HCT116 (cell line): ENCODE measurements at regions not wholly inside any gene's neighbourhood (a gene's known extent, or its start where the extent isn't known, plus 50 kb on each side); places are given as distances from the start of the nearest gene placed in this dataset.
"Not testable (repeated sequence)": the region's sequence is repeated elsewhere in the genome, so short reads cannot be mapped to it uniquely, and the experiment has no call there.

Experiments
- ATAC-seq: fragments of 200-7000 bp; cut with Tn5 transposase; 2 replicates; pipeline ENCODE4 v1.9.1; 2020; ENCODE audit warnings: mild to moderate bottlenecking, moderate library complexity
- BruUV-seq: library from RNA; stranded (reverse); fragments of 400-500 nt; replicated peaks from 2 replicates; lab custom pipeline; 2021; lab: Mats Ljungman, UMichigan
- CTCF ChIA-PET: fragments of 300-600 bp; sonication (Branson Sonifier 250); formaldehyde crosslinking; loops from one replicate; lab custom pipeline; 2021; ENCODE audit warnings: antibody characterized with exemption; lab: Charles Lee
- POLR2A ChIA-PET: fragments of 300-600, 350-600 bp; sonication (Branson Sonifier 250); formaldehyde crosslinking; loops from one replicate; lab custom pipeline; 2021; ENCODE audit warnings: antibody characterized with exemption; lab: Charles Lee
- RAD21 ChIA-PET, 2 experiments: fragments of 300-600 bp; sonication (Branson Sonifier 250); formaldehyde crosslinking; loops; one replicate each; lab custom pipeline; 2023; ENCODE audit warnings: low total read pairs in 2 of 2; ENCODE audit not compliant: uncharacterized antibody in 2 of 2, unreplicated experiment in 2 of 2, low non-redundant PET in 1 of 2; lab: Charles Lee
- DNase-seq: peaks from one replicate; pipeline ENCODE4 v3.0.0-alpha.2; 2010; ENCODE audit warnings: low read depth, low spot score
- H2AFZ ChIP-seq: fragments of 200-600 bp; shearing (Covaris generic), sonication (generic); 2 replicates; pipeline ENCODE4 v1.6.1; 2017; ENCODE audit warnings: low read depth, mixed run types, mixed read lengths, antibody characterized with exemption, low read length; ENCODE audit not compliant: poor library complexity, severe bottlenecking
- H3K27ac ChIP-seq: 2 replicates; pipeline ENCODE4 v1.5.1; 2012; ENCODE audit warnings: low read depth, low read length
- H3K27me3 ChIP-seq: fragments of 200-600 bp; sonication (generic); 2 replicates; pipeline ENCODE4 v1.6.1; 2016; ENCODE audit warnings: mixed run types, low read length, mixed read lengths; ENCODE audit not compliant: insufficient read depth
- H3K36me3 ChIP-seq, 2 experiments: fragments of 200-500 bp in 1 of 2; fragments of 200-600 bp in 1 of 2; sonication (Bioruptor generic) in 1 of 2; sonication (generic) in 1 of 2; 2 replicates each; pipeline versions ENCODE4 v1.5.1 to v1.6.1; 2014 to 2016; ENCODE audit warnings: low read length in 2 of 2, inconsistent platforms in 1 of 2, mixed read lengths in 1 of 2, mixed run types in 1 of 2; ENCODE audit not compliant: insufficient read depth in 2 of 2, control insufficient read depth in 1 of 2
- H3K4me1 ChIP-seq, 2 experiments: fragments of 200-600 bp in 1 of 2; sonication (generic) in 1 of 2; 2 replicates each; pipeline versions ENCODE4 v1.5.1 to v1.6.1; 2012 to 2017; ENCODE audit warnings: low read length in 2 of 2, inconsistent platforms in 1 of 2, mild to moderate bottlenecking in 1 of 2, mixed read lengths in 1 of 2, mixed run types in 1 of 2, moderate library complexity in 1 of 2; ENCODE audit not compliant: insufficient read depth in 2 of 2, control insufficient read depth in 1 of 2
- H3K4me2 ChIP-seq: fragments of 200-600 bp; sonication (generic); 2 replicates; pipeline ENCODE4 v1.6.1; 2017; ENCODE audit warnings: mixed run types, low read length, mixed read lengths
- H3K4me3 ChIP-seq, 2 experiments: fragments of 200-600 bp in 1 of 2; sonication (generic) in 1 of 2; replicated peaks in 1 of 2; 2 replicates each; pipeline ENCODE4 v1.5.1; 2011 to 2016; ENCODE audit warnings: low read length in 2 of 2, control low read depth in 1 of 2, low read depth in 1 of 2, mild to moderate bottlenecking in 1 of 2, mixed read lengths in 1 of 2, mixed run types in 1 of 2
- H3K79me2 ChIP-seq: fragments of 200-600 bp; sonication (generic); 2 replicates; pipeline ENCODE4 v1.6.1; 2017; ENCODE audit warnings: mild to moderate bottlenecking, mixed run types, low read length, moderate library complexity, mixed read lengths; ENCODE audit not compliant: insufficient read depth
- H3K9ac ChIP-seq: fragments of 200-600 bp; sonication (generic); 2 replicates; pipeline ENCODE4 v1.6.1; 2016; ENCODE audit warnings: low read length, mixed read lengths
- H3K9me2 ChIP-seq: fragments of 200-600 bp; sonication (generic), shearing (Covaris generic); 2 replicates; pipeline ENCODE4 v1.6.1; 2017; ENCODE audit warnings: mixed run types, mild to moderate bottlenecking, moderate library complexity; ENCODE audit not compliant: insufficient read depth
- H3K9me3 ChIP-seq, 2 experiments: fragments of 200-500 bp in 1 of 2; fragments of 200-600 bp in 1 of 2; sonication (Bioruptor generic) in 1 of 2; sonication (generic) in 1 of 2; 2 replicates each; pipeline ENCODE4 v1.6.1; 2014 to 2017; ENCODE audit warnings: low read length in 2 of 2, mixed read lengths in 2 of 2, inconsistent platforms in 1 of 2, low read depth in 1 of 2, mild to moderate bottlenecking in 1 of 2, mixed run types in 1 of 2, moderate library complexity in 1 of 2; ENCODE audit not compliant: control insufficient read depth in 1 of 2, insufficient read depth in 1 of 2
- H4K20me1 ChIP-seq: fragments of 200-600 bp; sonication (generic), shearing (Covaris generic); 2 replicates; pipeline ENCODE4 v1.6.1; 2017; ENCODE audit warnings: mixed run types, mild to moderate bottlenecking, moderate library complexity; ENCODE audit not compliant: insufficient read depth
- intact Hi-C: fragments of 100-400 bp; cut with micrococcal nuclease; formaldehyde crosslinking; loops from 2 replicates; pipeline ENCODE4 v1.10.0; 2022

- ATAC-seq, DNase-seq, H3K36me3 ChIP-seq, H3K9me2 ChIP-seq, H3K27me3 ChIP-seq, H3K4me1 ChIP-seq, intact Hi-C loops, H3K9ac ChIP-seq, BruUV-seq, H2AFZ ChIP-seq, H3K79me2 ChIP-seq, H3K27ac ChIP-seq, RAD21 ChIA-PET, H3K4me2 ChIP-seq, POLR2A ChIA-PET, H3K4me3 ChIP-seq, H3K9me3 ChIP-seq, H4K20me1 ChIP-seq, CTCF ChIA-PET: not testable (repeated sequence)
Observed at GRCh38 chr21:6109774-6110173, 4411.6 kb upstream of the TPTE start.

GRCh38 chr21:6110716-6111343 lies 4410.6 kb upstream of the TPTE start:
- RAD21 ChIA-PET, H3K27me3 ChIP-seq, BruUV-seq, H4K20me1 ChIP-seq, DNase-seq, H3K9ac ChIP-seq, H3K79me2 ChIP-seq, intact Hi-C loops, CTCF ChIA-PET, H3K27ac ChIP-seq, H3K9me2 ChIP-seq, H3K36me3 ChIP-seq, H2AFZ ChIP-seq, H3K4me2 ChIP-seq, H3K4me3 ChIP-seq, H3K9me3 ChIP-seq, H3K4me1 ChIP-seq, POLR2A ChIA-PET: not testable (repeated sequence)
- ATAC-seq, result peak; percentile 90

GRCh38 chr21:6111354-6111753 lies 4410.0 kb upstream of the TPTE start:
- BruUV-seq, POLR2A ChIA-PET, RAD21 ChIA-PET, H3K4me1 ChIP-seq, H3K79me2 ChIP-seq, DNase-seq, H3K9me2 ChIP-seq, H3K4me2 ChIP-seq, CTCF ChIA-PET, H3K36me3 ChIP-seq, H3K27me3 ChIP-seq, H4K20me1 ChIP-seq, H2AFZ ChIP-seq, H3K9ac ChIP-seq, H3K9me3 ChIP-seq, intact Hi-C loops, H3K27ac ChIP-seq: not testable (repeated sequence)
- peak; percentile 46 for ATAC-seq
- peak overlapping the region in 1 of 2 experiments; percentile 17; a peak in 1 of 4 replicates for H3K4me3 ChIP-seq

DNA sequence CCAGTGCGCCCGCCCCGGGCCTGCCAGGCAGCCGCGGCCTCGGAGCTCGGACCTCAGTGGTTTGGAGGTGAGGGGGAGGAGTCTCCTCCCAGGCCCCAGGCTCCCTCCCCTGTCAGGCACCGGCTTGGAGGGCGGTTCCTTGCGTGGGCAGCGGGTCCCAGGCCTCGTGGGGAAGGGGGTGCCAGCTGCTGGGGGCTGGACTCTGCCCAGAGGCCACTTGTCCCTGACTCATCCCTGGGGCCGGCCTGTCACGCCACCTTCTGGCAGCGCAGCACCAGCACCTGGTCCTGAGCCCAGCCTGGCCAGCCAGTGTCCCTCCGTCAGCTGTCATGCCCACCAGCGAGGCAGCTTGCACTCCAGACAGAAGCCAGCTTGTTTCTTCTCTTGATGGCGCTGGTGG lies 4403.0 kb upstream of the TPTE start:
- H3K79me2 ChIP-seq, intact Hi-C loops, H3K4me3 ChIP-seq, CTCF ChIA-PET, H3K9me3 ChIP-seq, H3K4me2 ChIP-seq, BruUV-seq, H3K27me3 ChIP-seq, H3K4me1 ChIP-seq, DNase-seq, H3K27ac ChIP-seq, H3K9ac ChIP-seq, H3K36me3 ChIP-seq, H4K20me1 ChIP-seq, POLR2A ChIA-PET, RAD21 ChIA-PET, H2AFZ ChIP-seq, H3K9me2 ChIP-seq: not testable (repeated sequence)
- ATAC-seq, result peak; percentile 55
